ENCODE measurements at regions not wholly inside any gene's neighbourhood (a gene's known extent, or its start where the extent isn't known, plus 50 kb on each side); places are given as distances from the start of the nearest gene placed in this dataset.

GRCh38 chr13:69495096-69495495 is 612.5 kb upstream of the ATXN8OS start:
- TF ChIP-seq CTCF (IDR thresholded peaks at IDR 0.05; ENCODE audit: low read depth, low read length) (no peak), MAX (IDR thresholded peaks at IDR 0.05; ENCODE audit: low read depth, low read length) (no peak), MYC (IDR thresholded peaks at IDR 0.05; ENCODE audit: low read depth, low read length) (no peak), POLR2A (IDR thresholded peaks at IDR 0.05; ENCODE audit: extremely low read depth, insufficient read length) (no peak)
